H1 (cell line): ENCODE measurements at regions not wholly inside any gene's neighbourhood (a gene's known extent, or its start where the extent isn't known, plus 50 kb on each side); places are given as distances from the start of the nearest gene placed in this dataset.

Experiments used
- CHD7 ChIP-seq: fragments of 300-600 bp; sonication (generic); IDR thresholded peaks from 2 replicates; pipeline ENCODE4 v1.7.1; 2012; ENCODE audit warnings: low read length, moderate library complexity, mild to moderate bottlenecking, inconsistent platforms; ENCODE audit not compliant: insufficient replicate concordance
- EZH2 ChIP-seq: fragments of 200-600 bp; sonication (generic); IDR thresholded peaks from 2 replicates; pipeline ENCODE4 v1.7.1; 2012; ENCODE audit warnings: low read depth, mild to moderate bottlenecking, moderate library complexity, low read length, inconsistent platforms; ENCODE audit not compliant: severe bottlenecking
- NRF1 ChIP-seq: IDR thresholded peaks from 2 replicates; pipeline ENCODE4 v1.6.1; 2011; ENCODE audit warnings: mild to moderate bottlenecking, low read depth, low read length, improper control_type of control experiment
- POLR2A ChIP-seq, 2 experiments: IDR thresholded peaks; 1 replicate in 1 of 2; 2 replicates in 1 of 2; pipeline ENCODE4 v1.6.1; 2011; ENCODE audit warnings: low read depth in 2 of 2, low read length in 2 of 2, mild to moderate bottlenecking in 2 of 2; ENCODE audit errors: control extremely low read depth in 1 of 2
- TCF12 ChIP-seq: IDR thresholded peaks from 2 replicates; pipeline ENCODE4 v1.6.1; 2011; ENCODE audit warnings: low read depth, mild to moderate bottlenecking, low read length

GRCh38 chr11:127149410-127149809, 148.8 kb upstream of the KIRREL3 start (continued):
- TF ChIP-seq CHD7: no peak
- no peak for TF ChIP-seq NRF1
- no peak for TF ChIP-seq POLR2A (IDR thresholded peaks at IDR 0.05; ENCODE audit: control extremely low read depth in 1 of 2, low read depth in 2 of 2, low read length in 2 of 2)
- TF ChIP-seq TCF12: no peak
- TF ChIP-seq EZH2: no peak
